Gastrocnemius medialis (tissue), 4 donors: ENCODE measurements at regions not wholly inside any gene's neighbourhood (a gene's known extent, or its start where the extent isn't known, plus 50 kb on each side); places are given as distances from the start of the nearest gene placed in this dataset.

Experiments
- CTCF ChIP-seq, 5 experiments: fragments of 450-650 bp in 3 of 5; fragments of 200-600 bp in 2 of 5; sonication (generic) in 2 of 5; IDR thresholded peaks in 4 of 5; conservative IDR thresholded peaks in 1 of 5; 1 replicate in 4 of 5; 2 replicates in 1 of 5; pipeline ENCODE4 v1.5.1; 2016 to 2019; ENCODE audit warnings: antibody characterized with exemption in 5 of 5, mild to moderate bottlenecking in 3 of 5, moderate library complexity in 3 of 5
- POLR2A ChIP-seq, 2 donors: fragments of 450-650 bp; IDR thresholded peaks; one replicate each; pipeline ENCODE4 v1.6.1; 2017; ENCODE audit warnings: antibody characterized with exemption in 2 of 2, mild to moderate bottlenecking in 2 of 2, moderate library complexity in 2 of 2

- no peak for TF ChIP-seq POLR2A (IDR thresholded peaks at IDR 0.05)
- no peak for TF ChIP-seq CTCF (IDR thresholded peaks at IDR 0.05 in 4 of 5, conservative IDR thresholded peaks at IDR 0.05 in 1 of 5)
Measured at GRCh38 chr9:113678859-113679256, 197.3 kb upstream of the ZNF618 start.
